ENCODE measurements at regions not wholly inside any gene's neighbourhood (a gene's known extent, or its start where the extent isn't known, plus 50 kb on each side); places are given as distances from the start of the nearest gene placed in this dataset.
"Not testable (repeated sequence)": the region's sequence is repeated elsewhere in the genome, so short reads cannot be mapped to it uniquely, and the experiment has no call there.

- no peak for DNase-seq (ENCODE audit: low read depth)
Measured at GRCh38 chr3:194884649-194885315, 199.1 kb downstream of the FAM43A start.

DNA sequence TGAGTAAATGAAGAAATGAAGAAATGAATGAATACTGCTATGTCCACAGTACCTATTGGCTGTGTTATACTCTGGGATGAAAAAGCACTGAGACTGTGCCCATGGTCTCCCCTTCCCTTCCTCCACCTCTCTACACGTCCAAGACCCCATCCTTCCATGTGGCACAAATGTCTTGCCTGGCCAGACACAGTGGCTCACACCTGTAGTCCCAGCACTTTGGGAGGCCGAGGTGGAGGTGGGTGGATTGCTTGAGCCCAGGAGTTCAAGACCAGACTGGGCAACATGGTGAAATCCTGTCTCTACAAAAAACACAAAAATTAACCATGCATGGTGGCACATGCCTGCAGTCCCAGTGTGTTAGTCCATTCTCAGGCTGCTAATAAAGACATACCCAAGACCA, 200.1 kb downstream of the FAM43A start:
- no peak for DNase-seq (ENCODE audit: low read depth)

GRCh38 chr3:194886836-194887235, 201.2 kb downstream of the FAM43A start:
- no peak for DNase-seq (ENCODE audit: low read depth)

DNA sequence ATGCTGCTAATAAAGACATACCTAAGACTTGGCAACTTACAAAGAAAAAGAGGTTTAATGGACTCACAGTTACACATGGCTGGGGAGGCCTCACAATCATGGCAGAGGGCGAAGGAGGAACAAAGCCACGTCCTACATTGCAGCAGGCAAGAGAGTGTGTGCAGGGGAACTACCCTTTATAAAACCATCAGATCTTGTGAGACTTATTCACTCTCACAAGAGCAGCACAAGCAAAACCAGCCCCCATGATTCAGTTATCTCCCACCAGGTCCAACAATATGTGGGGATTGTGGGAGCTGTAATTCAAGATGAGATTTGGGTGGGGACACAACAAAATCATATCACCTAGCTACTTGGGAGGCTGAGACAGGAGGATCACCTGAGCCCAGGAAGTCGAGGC, 202.4 kb downstream of the FAM43A start:
- not testable (repeated sequence) for DNase-seq (ENCODE audit: low read depth)

- DNase-seq (ENCODE audit: low read depth), result no peak
Measured at GRCh38 chr3:194888916-194889315, 203.2 kb downstream of the FAM43A start.

GRCh38 chr3:194890091-194890490, 204.4 kb downstream of the FAM43A start:
- DNase-seq (ENCODE audit: low read depth), result no peak

GRCh38 chr3:194893121-194893987, 207.7 kb downstream of the FAM43A start:
- DNase-seq (ENCODE audit: low read depth), result no peak

DNA sequence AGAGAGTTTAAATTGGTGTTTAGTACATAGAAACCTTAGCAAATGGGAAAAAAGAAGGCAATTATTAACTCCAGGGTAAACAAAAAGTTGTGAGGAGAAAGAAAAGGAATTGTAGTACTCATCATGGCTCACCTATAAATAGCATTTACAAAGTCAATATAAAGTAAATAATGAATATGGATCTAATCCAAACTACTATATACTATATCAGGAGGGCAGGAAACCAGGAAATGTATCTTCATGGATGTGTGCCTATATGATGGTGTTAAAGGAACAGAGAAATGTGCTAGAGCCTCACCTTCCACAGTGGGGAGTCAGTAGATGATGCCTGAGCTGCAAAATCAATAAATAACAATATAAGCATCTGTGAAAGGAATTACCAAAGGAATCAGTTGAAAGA, 208.9 kb downstream of the FAM43A start:
- no peak for DNase-seq (ENCODE audit: low read depth)

GRCh38 chr3:194900854-194901522, 215.3 kb downstream of the FAM43A start:
- no peak for DNase-seq (ENCODE audit: low read depth)

- not testable (repeated sequence) for DNase-seq (ENCODE audit: low read depth)
Measured at GRCh38 chr3:194903447-194903846, 217.8 kb downstream of the FAM43A start.

DNA sequence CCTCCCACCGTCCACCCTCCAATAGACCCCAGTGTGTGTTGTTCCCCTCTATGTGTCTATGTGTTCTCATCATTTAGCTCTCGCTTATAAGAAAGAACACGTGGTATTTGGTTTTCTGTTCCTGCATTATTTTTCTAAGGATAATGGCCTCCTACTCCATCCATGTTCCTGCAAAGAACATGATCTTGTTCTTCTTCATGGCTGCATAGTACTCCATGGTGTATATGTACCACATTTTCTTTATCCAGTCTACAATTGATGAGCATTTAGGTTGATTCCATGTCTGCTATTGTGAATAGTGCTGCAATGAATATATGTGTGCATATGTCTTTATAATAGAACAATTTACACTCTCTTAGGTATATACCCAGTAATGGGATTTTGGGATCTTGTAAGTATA, 219.3 kb downstream of the FAM43A start:
- DNase-seq (ENCODE audit: low read depth), result not testable (repeated sequence)

- DNase-seq (ENCODE audit: low read depth), result no peak
Measured at GRCh38 chr3:194905696-194906095, 220.0 kb downstream of the FAM43A start.

DNA sequence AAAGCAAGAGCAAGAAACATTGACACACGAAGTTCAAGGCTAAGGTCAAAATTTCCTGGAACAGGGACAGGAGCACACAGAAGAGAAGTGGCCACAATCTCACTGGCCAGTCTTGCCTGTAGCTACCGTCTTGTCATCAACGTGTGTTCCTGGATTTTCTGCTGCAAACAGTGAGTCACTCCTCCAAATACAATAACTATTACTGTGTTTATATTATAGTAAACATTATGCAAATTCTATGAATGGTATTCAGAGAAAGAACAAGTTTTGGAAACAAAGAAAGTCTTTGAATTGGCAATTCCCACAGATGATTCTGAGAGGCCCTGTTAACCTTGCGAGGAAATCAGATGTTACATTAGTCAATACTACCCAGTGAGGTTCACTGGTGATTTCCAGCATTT, 220.5 kb downstream of the FAM43A start:
- DNase-seq (ENCODE audit: low read depth), result no peak

DNA sequence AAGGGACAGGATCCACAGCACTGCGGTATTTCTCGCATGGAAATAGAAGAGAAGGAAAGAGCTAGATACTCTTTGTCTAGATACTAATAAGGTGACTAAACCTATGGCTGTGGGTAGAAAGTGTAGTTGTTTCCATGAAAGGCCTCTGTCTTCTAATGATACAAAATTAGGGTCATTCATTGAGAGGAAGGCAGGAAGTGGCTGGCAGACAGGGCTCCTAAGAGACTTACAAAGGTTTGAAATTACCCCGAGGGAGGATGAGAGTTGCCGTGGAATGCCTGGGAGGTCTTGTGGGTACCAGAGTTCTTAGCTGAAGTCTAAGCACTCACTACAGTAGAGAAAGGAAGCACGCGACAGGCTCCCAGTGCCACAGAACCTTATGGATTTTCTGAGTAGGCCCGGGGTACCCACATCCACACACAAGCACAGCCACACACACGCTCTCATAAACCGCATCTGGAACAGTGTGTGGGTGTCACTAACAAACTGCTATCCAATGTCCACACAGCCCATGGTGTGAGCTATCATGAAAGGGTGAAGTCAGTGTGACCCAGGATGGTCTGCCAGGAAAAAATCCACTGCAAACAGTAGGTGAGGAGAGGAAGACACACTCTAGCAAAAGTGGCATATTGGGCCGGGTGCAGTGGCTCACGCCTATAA, 221.4 kb downstream of the FAM43A start:
- no peak for DNase-seq (ENCODE audit: low read depth)

- DNase-seq (ENCODE audit: low read depth), result no peak
Measured at GRCh38 chr3:194907811-194908210, 222.1 kb downstream of the FAM43A start.

GRCh38 chr3:194908496-194908895, 222.8 kb downstream of the FAM43A start:
- DNase-seq (ENCODE audit: low read depth), result no peak

- DNase-seq (ENCODE audit: low read depth), result no peak
Measured at GRCh38 chr3:194908972-194909371, 223.3 kb downstream of the FAM43A start.

GRCh38 chr3:194910414-194910984, 224.8 kb downstream of the FAM43A start:
- DNase-seq (ENCODE audit: low read depth), result no peak

- no peak for DNase-seq (ENCODE audit: low read depth)
Measured at GRCh38 chr3:194913316-194913715, 227.6 kb downstream of the FAM43A start.

DNA sequence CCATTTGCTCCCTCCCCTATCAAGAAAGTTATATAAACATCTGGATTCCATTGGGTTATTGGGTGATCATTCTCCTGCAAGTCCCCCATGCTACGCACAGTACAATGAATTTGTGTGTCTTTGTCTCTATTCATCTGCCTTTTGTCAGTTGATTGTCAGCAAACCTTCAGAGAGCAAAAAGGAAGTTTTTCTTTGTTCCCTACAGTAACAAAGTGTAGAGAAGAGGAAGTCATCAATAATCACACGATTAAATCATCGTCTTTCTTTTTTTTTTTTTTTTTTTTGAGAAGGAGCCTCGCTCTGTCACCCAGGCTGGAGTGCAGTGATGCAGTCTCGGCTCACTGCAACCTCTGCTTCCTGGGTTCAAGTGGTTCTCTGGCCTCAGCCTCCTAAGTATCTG, 239.2 kb downstream of the FAM43A start:
- not testable (repeated sequence) for DNase-seq (ENCODE audit: low read depth)

DNA sequence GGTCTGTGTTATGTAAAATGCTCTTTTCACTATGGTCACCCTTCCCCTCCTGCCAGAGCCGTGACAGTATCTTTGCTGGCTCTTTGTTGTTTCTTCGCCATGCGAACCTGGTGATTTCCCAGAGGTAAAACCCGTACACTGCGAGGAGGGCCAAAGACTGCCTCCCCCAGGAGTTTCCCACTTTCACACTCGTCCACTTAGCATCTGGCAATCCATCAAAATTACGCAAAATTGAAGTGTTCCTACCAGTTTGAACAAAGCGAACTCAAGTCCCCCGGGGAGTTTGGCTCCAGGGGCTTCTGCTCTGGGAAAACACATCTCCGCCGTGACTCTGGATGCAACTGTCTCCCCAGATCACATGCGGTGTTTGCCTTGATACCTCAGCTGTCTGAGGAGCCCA, 239.9 kb downstream of the FAM43A start:
- no peak for DNase-seq (ENCODE audit: low read depth)

GRCh38 chr3:194928227-194928626, 242.5 kb downstream of the FAM43A start:
- DNase-seq (ENCODE audit: low read depth), result no peak
